HCT116 (cell line): ENCODE measurements at regions not wholly inside any gene's neighbourhood (a gene's known extent, or its start where the extent isn't known, plus 50 kb on each side); places are given as distances from the start of the nearest gene placed in this dataset.

ENCODE experiments used
- ATAC-seq: fragments of 200-7000 bp; cut with Tn5 transposase; 2 replicates; pipeline ENCODE4 v1.9.1; 2020; ENCODE audit warnings: mild to moderate bottlenecking, moderate library complexity
- BruUV-seq: library from RNA; stranded (reverse); fragments of 400-500 nt; replicated peaks from 2 replicates; lab custom pipeline; 2021; lab: Mats Ljungman, UMichigan
- CTCF ChIA-PET: fragments of 300-600 bp; sonication (Branson Sonifier 250); formaldehyde crosslinking; loops from one replicate; lab custom pipeline; 2021; ENCODE audit warnings: antibody characterized with exemption; lab: Charles Lee
- POLR2A ChIA-PET: fragments of 300-600, 350-600 bp; sonication (Branson Sonifier 250); formaldehyde crosslinking; loops from one replicate; lab custom pipeline; 2021; ENCODE audit warnings: antibody characterized with exemption; lab: Charles Lee
- RAD21 ChIA-PET, 2 experiments: fragments of 300-600 bp; sonication (Branson Sonifier 250); formaldehyde crosslinking; loops; one replicate each; lab custom pipeline; 2023; ENCODE audit warnings: low total read pairs in 2 of 2; ENCODE audit not compliant: uncharacterized antibody in 2 of 2, unreplicated experiment in 2 of 2, low non-redundant PET in 1 of 2; lab: Charles Lee
- DNase-seq: peaks from one replicate; pipeline ENCODE4 v3.0.0-alpha.2; 2010; ENCODE audit warnings: low read depth, low spot score
- H2AFZ ChIP-seq: fragments of 200-600 bp; shearing (Covaris generic), sonication (generic); 2 replicates; pipeline ENCODE4 v1.6.1; 2017; ENCODE audit warnings: low read depth, mixed run types, mixed read lengths, antibody characterized with exemption, low read length; ENCODE audit not compliant: poor library complexity, severe bottlenecking
- H3K27ac ChIP-seq: 2 replicates; pipeline ENCODE4 v1.5.1; 2012; ENCODE audit warnings: low read depth, low read length
- H3K27me3 ChIP-seq: fragments of 200-600 bp; sonication (generic); 2 replicates; pipeline ENCODE4 v1.6.1; 2016; ENCODE audit warnings: mixed run types, low read length, mixed read lengths; ENCODE audit not compliant: insufficient read depth
- H3K36me3 ChIP-seq, 2 experiments: fragments of 200-500 bp in 1 of 2; fragments of 200-600 bp in 1 of 2; sonication (Bioruptor generic) in 1 of 2; sonication (generic) in 1 of 2; 2 replicates each; pipeline versions ENCODE4 v1.5.1 to v1.6.1; 2014 to 2016; ENCODE audit warnings: low read length in 2 of 2, inconsistent platforms in 1 of 2, mixed read lengths in 1 of 2, mixed run types in 1 of 2; ENCODE audit not compliant: insufficient read depth in 2 of 2, control insufficient read depth in 1 of 2
- H3K4me1 ChIP-seq, 2 experiments: fragments of 200-600 bp in 1 of 2; sonication (generic) in 1 of 2; 2 replicates each; pipeline versions ENCODE4 v1.5.1 to v1.6.1; 2012 to 2017; ENCODE audit warnings: low read length in 2 of 2, inconsistent platforms in 1 of 2, mild to moderate bottlenecking in 1 of 2, mixed read lengths in 1 of 2, mixed run types in 1 of 2, moderate library complexity in 1 of 2; ENCODE audit not compliant: insufficient read depth in 2 of 2, control insufficient read depth in 1 of 2
- H3K4me2 ChIP-seq: fragments of 200-600 bp; sonication (generic); 2 replicates; pipeline ENCODE4 v1.6.1; 2017; ENCODE audit warnings: mixed run types, low read length, mixed read lengths
- H3K4me3 ChIP-seq, 2 experiments: fragments of 200-600 bp in 1 of 2; sonication (generic) in 1 of 2; replicated peaks in 1 of 2; 2 replicates each; pipeline ENCODE4 v1.5.1; 2011 to 2016; ENCODE audit warnings: low read length in 2 of 2, control low read depth in 1 of 2, low read depth in 1 of 2, mild to moderate bottlenecking in 1 of 2, mixed read lengths in 1 of 2, mixed run types in 1 of 2
- H3K79me2 ChIP-seq: fragments of 200-600 bp; sonication (generic); 2 replicates; pipeline ENCODE4 v1.6.1; 2017; ENCODE audit warnings: mild to moderate bottlenecking, mixed run types, low read length, moderate library complexity, mixed read lengths; ENCODE audit not compliant: insufficient read depth
- H3K9ac ChIP-seq: fragments of 200-600 bp; sonication (generic); 2 replicates; pipeline ENCODE4 v1.6.1; 2016; ENCODE audit warnings: low read length, mixed read lengths
- H3K9me2 ChIP-seq: fragments of 200-600 bp; sonication (generic), shearing (Covaris generic); 2 replicates; pipeline ENCODE4 v1.6.1; 2017; ENCODE audit warnings: mixed run types, mild to moderate bottlenecking, moderate library complexity; ENCODE audit not compliant: insufficient read depth
- H3K9me3 ChIP-seq, 2 experiments: fragments of 200-500 bp in 1 of 2; fragments of 200-600 bp in 1 of 2; sonication (Bioruptor generic) in 1 of 2; sonication (generic) in 1 of 2; 2 replicates each; pipeline ENCODE4 v1.6.1; 2014 to 2017; ENCODE audit warnings: low read length in 2 of 2, mixed read lengths in 2 of 2, inconsistent platforms in 1 of 2, low read depth in 1 of 2, mild to moderate bottlenecking in 1 of 2, mixed run types in 1 of 2, moderate library complexity in 1 of 2; ENCODE audit not compliant: control insufficient read depth in 1 of 2, insufficient read depth in 1 of 2
- H4K20me1 ChIP-seq: fragments of 200-600 bp; sonication (generic), shearing (Covaris generic); 2 replicates; pipeline ENCODE4 v1.6.1; 2017; ENCODE audit warnings: mixed run types, mild to moderate bottlenecking, moderate library complexity; ENCODE audit not compliant: insufficient read depth
- ATF3 ChIP-seq: IDR thresholded peaks from 2 replicates; pipeline ENCODE4 v1.6.1; 2012
- CEBPB ChIP-seq: IDR thresholded peaks from 2 replicates; pipeline ENCODE4 v1.6.1; 2012; ENCODE audit warnings: low read depth
- CTCF ChIP-seq, 3 experiments: fragments of 200-600 bp in 1 of 3; sonication (generic) in 1 of 3; IDR thresholded peaks in 2 of 3; conservative IDR thresholded peaks in 1 of 3; 2 replicates each; pipeline ENCODE4 v1.5.1; 2012 to 2017; ENCODE audit warnings: low read depth in 2 of 3, low read length in 2 of 3, antibody characterized with exemption in 1 of 3, borderline replicate concordance in 1 of 3, control low read depth in 1 of 3, mild to moderate bottlenecking in 1 of 3, mixed read lengths in 1 of 3, mixed run types in 1 of 3, moderate library complexity in 1 of 3; ENCODE audit not compliant: insufficient read depth in 1 of 3
- ELF1 ChIP-seq: IDR thresholded peaks from 2 replicates; pipeline ENCODE4 v1.6.1; 2012; ENCODE audit warnings: low read depth, borderline replicate concordance
- EZH2 ChIP-seq: fragments of 200-600 bp; sonication (generic); IDR thresholded peaks from 2 replicates; pipeline ENCODE4 v1.6.1; 2017; ENCODE audit warnings: antibody characterized with exemption, mixed run types
- EZH2phosphoT487 ChIP-seq: fragments of 200-600 bp; IDR thresholded peaks from 2 replicates; pipeline ENCODE4 v1.6.1; 2018; ENCODE audit warnings: antibody characterized with exemption, borderline replicate concordance
- FOSL1 ChIP-seq: IDR thresholded peaks from 2 replicates; pipeline ENCODE4 v1.6.1; 2012; ENCODE audit warnings: low read depth
- JUND ChIP-seq: IDR thresholded peaks from 2 replicates; pipeline ENCODE4 v1.6.1; 2012
- MAX ChIP-seq: IDR thresholded peaks from 2 replicates; pipeline ENCODE4 v1.6.1; 2012
- POLR2A ChIP-seq: IDR thresholded peaks from 2 replicates; pipeline ENCODE4 v1.7.0; 2011; ENCODE audit warnings: borderline replicate concordance; ENCODE audit not compliant: insufficient read depth, insufficient read length; ENCODE audit errors: extremely low read depth
- POLR2AphosphoS5 ChIP-seq: IDR thresholded peaks from 2 replicates; pipeline ENCODE4 v1.6.1; 2011; ENCODE audit warnings: mild to moderate bottlenecking, low read depth, low read length, moderate library complexity
- RAD21 ChIP-seq: IDR thresholded peaks from 2 replicates; pipeline ENCODE4 v1.6.1; 2012; ENCODE audit warnings: low read depth, mild to moderate bottlenecking
- REST ChIP-seq: IDR thresholded peaks from 2 replicates; pipeline ENCODE4 v1.6.1; 2012; ENCODE audit warnings: low read depth
- SIN3A ChIP-seq: IDR thresholded peaks from 2 replicates; pipeline ENCODE4 v1.6.1; 2012; ENCODE audit warnings: low read depth
- SP1 ChIP-seq: IDR thresholded peaks from 2 replicates; pipeline ENCODE4 v1.6.1; 2012; ENCODE audit warnings: low read depth
- TCF7L2 ChIP-seq: IDR thresholded peaks from 2 replicates; pipeline ENCODE4 v1.7.0; 2011; ENCODE audit warnings: borderline replicate concordance, inconsistent platforms; ENCODE audit not compliant: insufficient read depth, insufficient read length; ENCODE audit errors: extremely low read depth
- ZBTB33 ChIP-seq: IDR thresholded peaks from 2 replicates; pipeline ENCODE4 v1.6.1; 2011; ENCODE audit warnings: mild to moderate bottlenecking, low read length, moderate library complexity; ENCODE audit not compliant: insufficient replicate concordance; ENCODE audit errors: extremely low read depth
- intact Hi-C: fragments of 100-400 bp; cut with micrococcal nuclease; formaldehyde crosslinking; loops from 2 replicates; pipeline ENCODE4 v1.10.0; 2022

- POLR2A ChIA-PET = no interaction called here
Observed at GRCh38 chr20:21812379-21812778, 106.9 kb downstream of the PAX1 start.

More at GRCh38 chr20:21812379-21812778, 106.9 kb downstream of the PAX1 start:
- RAD21 ChIA-PET = no interaction called here
- CTCF ChIA-PET = no interaction called here
- intact Hi-C loops = no loop called here
- BruUV-seq = no TSS peak
- H3K4me3 ChIP-seq = no peak overlapping the region
- no peaks in the 10 kb centered on the region for H3K9me2 ChIP-seq
- H3K4me1 ChIP-seq = no peaks in the 10 kb centered on the region
- H3K27ac ChIP-seq = no peak overlapping the region
- H3K9ac ChIP-seq = no peak overlapping the region
- H3K79me2 ChIP-seq = no peaks in the 10 kb centered on the region
- no peak for TF ChIP-seq EZH2
- no peak for TF ChIP-seq JUND
- no peak for TF ChIP-seq RAD21
- TF ChIP-seq ZBTB33 = no peak
- no peak for TF ChIP-seq REST
- TF ChIP-seq ATF3 = no peak
- TF ChIP-seq MAX = no peak
- no peak for TF ChIP-seq SIN3A
- no peak for TF ChIP-seq SP1
- TF ChIP-seq CTCF (IDR thresholded peaks at IDR 0.05 in 2 of 3, conservative IDR thresholded peaks at IDR 0.05 in 1 of 3; ENCODE audit: borderline replicate concordance in 1 of 3, insufficient read depth in 1 of 3, low read depth in 2 of 3, low read length in 2 of 3) = no peak
- no peak for TF ChIP-seq FOSL1
- no peak for TF ChIP-seq POLR2AphosphoS5
- TF ChIP-seq POLR2A = no peak
- TF ChIP-seq TCF7L2 = no peak
- TF ChIP-seq EZH2phosphoT487 = no peak
- TF ChIP-seq ELF1 = no peak
- no peak for TF ChIP-seq CEBPB
- no peak overlapping the region for H2AFZ ChIP-seq
- H3K36me3 ChIP-seq = no peaks in the 10 kb centered on the region
- H3K9me3 ChIP-seq = no peaks in the 10 kb centered on the region; a peak in 1 of 4 replicates
- DNase-seq = no peak
- H3K4me2 ChIP-seq = no peak overlapping the region
- no peaks in the 10 kb centered on the region for H3K27me3 ChIP-seq
- no peaks in the 10 kb centered on the region for H4K20me1 ChIP-seq
- ATAC-seq = no peak
